Left ventricle myocardium inferior (tissue), 1 donor: ENCODE measurements at regions not wholly inside any gene's neighbourhood (a gene's known extent, or its start where the extent isn't known, plus 50 kb on each side); places are given as distances from the start of the nearest gene placed in this dataset.
A peak's percentile ranks its signal among the peaks of the same experiment; 100 is the strongest.

Experiments
- DNase-seq: peaks from one replicate; pipeline ENCODE4 v3.0.0-alpha.2; 2020
- H3K27ac ChIP-seq: fragments of 200-600 bp; replicated peaks from 2 replicates; pipeline ENCODE4 v1.8.0; 2021
- H3K27me3 ChIP-seq: fragments of 200-600 bp; 2 replicates; pipeline ENCODE4 v1.8.0; 2021; ENCODE audit warnings: low read depth
- H3K36me3 ChIP-seq: fragments of 200-600 bp; 2 replicates; pipeline ENCODE4 v1.8.0; 2021
- H3K4me1 ChIP-seq: fragments of 200-600 bp; 2 replicates; pipeline ENCODE4 v1.8.0; 2021
- H3K4me3 ChIP-seq: fragments of 200-600 bp; 2 replicates; pipeline ENCODE4 v1.8.0; 2021; ENCODE audit warnings: mild to moderate bottlenecking, moderate library complexity
- H3K9me3 ChIP-seq: fragments of 200-600 bp; replicated peaks from 2 replicates; pipeline ENCODE4 v1.8.0; 2021
- intact Hi-C: fragments of 100-400 bp; cut with micrococcal nuclease; formaldehyde crosslinking; loops from one replicate; pipeline ENCODE4 v1.11.0; 2022
- TF ChIP-seq, protein P1 (sequence below): fragments of 200-600 bp; IDR thresholded peaks from 2 replicates; pipeline ENCODE4 v1.8.0; 2021; ENCODE audit warnings: antibody characterized with exemption, mild to moderate bottlenecking, borderline replicate concordance
- donor health status: DM: no; HTN: yes; CAD: no; lungs with severe emphysema.

GRCh38 chr12:94756789-94757188, 106.4 kb upstream of the TMCC3 start:
- Histone ChIP-seq H3K27ac (no peak overlapping the region), H3K9me3 (no peaks in the 10 kb centered on the region), H3K4me1 (no peaks in the 10 kb centered on the region), H3K4me3 (no peak overlapping the region), H3K27me3 (peaks cover 19% of the 10 kb centered on the region), H3K36me3 (no peaks in the 10 kb centered on the region)
- TF ChIP-seq, protein P1, sequence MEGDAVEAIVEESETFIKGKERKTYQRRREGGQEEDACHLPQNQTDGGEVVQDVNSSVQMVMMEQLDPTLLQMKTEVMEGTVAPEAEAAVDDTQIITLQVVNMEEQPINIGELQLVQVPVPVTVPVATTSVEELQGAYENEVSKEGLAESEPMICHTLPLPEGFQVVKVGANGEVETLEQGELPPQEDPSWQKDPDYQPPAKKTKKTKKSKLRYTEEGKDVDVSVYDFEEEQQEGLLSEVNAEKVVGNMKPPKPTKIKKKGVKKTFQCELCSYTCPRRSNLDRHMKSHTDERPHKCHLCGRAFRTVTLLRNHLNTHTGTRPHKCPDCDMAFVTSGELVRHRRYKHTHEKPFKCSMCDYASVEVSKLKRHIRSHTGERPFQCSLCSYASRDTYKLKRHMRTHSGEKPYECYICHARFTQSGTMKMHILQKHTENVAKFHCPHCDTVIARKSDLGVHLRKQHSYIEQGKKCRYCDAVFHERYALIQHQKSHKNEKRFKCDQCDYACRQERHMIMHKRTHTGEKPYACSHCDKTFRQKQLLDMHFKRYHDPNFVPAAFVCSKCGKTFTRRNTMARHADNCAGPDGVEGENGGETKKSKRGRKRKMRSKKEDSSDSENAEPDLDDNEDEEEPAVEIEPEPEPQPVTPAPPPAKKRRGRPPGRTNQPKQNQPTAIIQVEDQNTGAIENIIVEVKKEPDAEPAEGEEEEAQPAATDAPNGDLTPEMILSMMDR: no peak
- intact Hi-C loops: no loop called here
- DNase-seq: no peak

- DNase-seq: no peak
- intact Hi-C loops: no loop called here
- Histone ChIP-seq H3K27ac (no peak overlapping the region), H3K36me3 (no peaks in the 10 kb centered on the region), H3K27me3 (peaks cover 27% of the 10 kb centered on the region), H3K4me1 (no peaks in the 10 kb centered on the region), H3K4me3 (no peak overlapping the region), H3K9me3 (no peaks in the 10 kb centered on the region)
- TF ChIP-seq, protein P1: no peak
Measured at GRCh38 chr12:94755598-94755997, 105.2 kb upstream of the TMCC3 start.

GRCh38 chr12:94754653-94755052, 104.3 kb upstream of the TMCC3 start:
- TF ChIP-seq, protein P1: peak; percentile 43
- DNase-seq: no peak
- Histone ChIP-seq H3K4me1 (no peaks in the 10 kb centered on the region), H3K27me3 (peaks cover 31% of the 10 kb centered on the region), H3K9me3 (no peaks in the 10 kb centered on the region), H3K4me3 (no peak overlapping the region), H3K27ac (no peak overlapping the region), H3K36me3 (no peaks in the 10 kb centered on the region)
- intact Hi-C loops: no loop called here

DNA sequence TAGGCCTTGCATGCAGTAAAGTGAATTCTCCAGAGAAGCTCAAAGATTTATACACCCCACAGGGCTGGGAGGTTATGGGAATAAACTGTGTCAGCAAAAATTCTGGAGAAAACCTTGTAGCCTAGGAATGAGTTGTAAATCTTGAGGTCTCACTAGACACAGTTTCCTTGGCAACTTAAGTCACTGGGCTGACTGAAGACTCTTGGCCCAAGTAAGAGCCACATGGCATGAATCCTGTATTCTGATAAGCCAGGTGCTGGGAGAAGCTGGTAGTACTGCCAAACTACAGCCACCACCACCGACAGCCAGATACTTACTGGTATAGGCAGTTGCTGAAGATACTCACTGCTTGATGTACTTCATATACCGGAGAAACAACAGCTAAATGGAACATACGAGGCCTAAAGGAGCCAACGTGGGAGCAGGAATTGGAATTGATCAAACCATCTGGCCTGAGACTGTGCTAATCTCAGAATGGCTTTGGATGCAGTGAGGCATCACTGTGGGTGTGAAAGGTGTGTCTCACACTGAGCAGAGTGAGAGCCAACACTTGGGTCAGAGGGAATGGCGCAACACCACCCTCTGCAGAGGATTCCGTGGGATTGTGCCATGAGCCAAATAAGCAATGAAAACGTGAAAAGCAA, 102.8 kb upstream of the TMCC3 start:
- Histone ChIP-seq H3K4me1 (no peaks in the 10 kb centered on the region), H3K9me3 (no peaks in the 10 kb centered on the region), H3K36me3 (no peaks in the 10 kb centered on the region), H3K4me3 (no peak overlapping the region), H3K27me3 (peaks cover 31% of the 10 kb centered on the region), H3K27ac (no peak overlapping the region)
- TF ChIP-seq, protein P1: no peak
- intact Hi-C loops: no loop called here
- no peak for DNase-seq

- Histone ChIP-seq H3K9me3 (no peaks in the 10 kb centered on the region), H3K4me1 (no peaks in the 10 kb centered on the region), H3K4me3 (no peak overlapping the region), H3K27me3 (peaks cover 25% of the 10 kb centered on the region), H3K27ac (no peak overlapping the region), H3K36me3 (no peaks in the 10 kb centered on the region)
- TF ChIP-seq, protein P1: no peak
- intact Hi-C loops: no loop called here
- DNase-seq: no peak
Measured at GRCh38 chr12:94750864-94751263, 100.5 kb upstream of the TMCC3 start.
